ENCODE measurements at regions not wholly inside any gene's neighbourhood (a gene's known extent, or its start where the extent isn't known, plus 50 kb on each side); places are given as distances from the start of the nearest gene placed in this dataset.

- TF ChIP-seq REST (IDR thresholded peaks at IDR 0.05; ENCODE audit: low read depth, low read length) (no peak), E2F4 (IDR thresholded peaks at IDR 0.05; ENCODE audit: low read depth, low read length) (no peak), SRF (IDR thresholded peaks at IDR 0.05; ENCODE audit: low read depth in 2 of 2, low read length in 2 of 2) (no peak), NFIC (IDR thresholded peaks at IDR 0.05; ENCODE audit: low read depth, low read length) (no peak), IRF4 (IDR thresholded peaks at IDR 0.05; ENCODE audit: low read depth, low read length) (no peak), PRDM15 (CRISPR knock-in tag; IDR thresholded peaks at IDR 0.05) (no peak), SIN3A (IDR thresholded peaks at IDR 0.05; ENCODE audit: low read depth, low read length) (no peak), ESRRA (IDR thresholded peaks at IDR 0.05; ENCODE audit: low read length) (no peak), IKZF2 (IDR thresholded peaks at IDR 0.05) (no peak), PKNOX1 (IDR thresholded peaks at IDR 0.05) (no peak), MAX (IDR thresholded peaks at IDR 0.05; ENCODE audit: low read depth, low read length) (no peak)
Observed at GRCh38 chr3:64805978-64806377, 118.2 kb upstream of the ADAMTS9 start (continued).

Data from GM12878 (cell line).